Osteocyte (in vitro differentiated cells): ENCODE measurements at regions not wholly inside any gene's neighbourhood (a gene's known extent, or its start where the extent isn't known, plus 50 kb on each side); places are given as distances from the start of the nearest gene placed in this dataset.

ENCODE experiments used
- DNase-seq: peaks from one replicate; pipeline ENCODE4 v3.0.0; 2021; ENCODE audit warnings: mixed read lengths; ENCODE audit not compliant: unreplicated experiment; ENCODE audit errors: extremely low spot score
- H3K27ac Mint-ChIP-seq: one replicate; pipeline ENCODE4 v1.8.0; 2021; ENCODE audit warnings: mild to moderate bottlenecking, mixed read lengths; ENCODE audit not compliant: unreplicated experiment
- H3K27me3 Mint-ChIP-seq: one replicate; pipeline ENCODE4 v1.8.0; 2021; ENCODE audit warnings: mixed read lengths; ENCODE audit not compliant: unreplicated experiment
- H3K36me3 Mint-ChIP-seq: one replicate; pipeline ENCODE4 v1.8.0; 2021; ENCODE audit warnings: mixed read lengths; ENCODE audit not compliant: unreplicated experiment
- H3K4me1 Mint-ChIP-seq: one replicate; pipeline ENCODE4 v1.8.0; 2021; ENCODE audit warnings: mixed read lengths; ENCODE audit not compliant: unreplicated experiment
- H3K4me3 Mint-ChIP-seq: one replicate; pipeline ENCODE4 v1.8.0; 2021; ENCODE audit warnings: mild to moderate bottlenecking, moderate library complexity, mixed read lengths; ENCODE audit not compliant: unreplicated experiment
- H3K9me3 Mint-ChIP-seq: one replicate; pipeline ENCODE4 v1.8.0; 2021; ENCODE audit warnings: mixed read lengths; ENCODE audit not compliant: unreplicated experiment
- TF ChIP-seq, protein P1 (sequence below): fragments of 200-600 bp; sonication (generic); IDR thresholded peaks from 2 replicates; pipeline ENCODE4 v1.5.0; 2021; ENCODE audit warnings: antibody characterized with exemption, mild to moderate bottlenecking, moderate library complexity

DNA sequence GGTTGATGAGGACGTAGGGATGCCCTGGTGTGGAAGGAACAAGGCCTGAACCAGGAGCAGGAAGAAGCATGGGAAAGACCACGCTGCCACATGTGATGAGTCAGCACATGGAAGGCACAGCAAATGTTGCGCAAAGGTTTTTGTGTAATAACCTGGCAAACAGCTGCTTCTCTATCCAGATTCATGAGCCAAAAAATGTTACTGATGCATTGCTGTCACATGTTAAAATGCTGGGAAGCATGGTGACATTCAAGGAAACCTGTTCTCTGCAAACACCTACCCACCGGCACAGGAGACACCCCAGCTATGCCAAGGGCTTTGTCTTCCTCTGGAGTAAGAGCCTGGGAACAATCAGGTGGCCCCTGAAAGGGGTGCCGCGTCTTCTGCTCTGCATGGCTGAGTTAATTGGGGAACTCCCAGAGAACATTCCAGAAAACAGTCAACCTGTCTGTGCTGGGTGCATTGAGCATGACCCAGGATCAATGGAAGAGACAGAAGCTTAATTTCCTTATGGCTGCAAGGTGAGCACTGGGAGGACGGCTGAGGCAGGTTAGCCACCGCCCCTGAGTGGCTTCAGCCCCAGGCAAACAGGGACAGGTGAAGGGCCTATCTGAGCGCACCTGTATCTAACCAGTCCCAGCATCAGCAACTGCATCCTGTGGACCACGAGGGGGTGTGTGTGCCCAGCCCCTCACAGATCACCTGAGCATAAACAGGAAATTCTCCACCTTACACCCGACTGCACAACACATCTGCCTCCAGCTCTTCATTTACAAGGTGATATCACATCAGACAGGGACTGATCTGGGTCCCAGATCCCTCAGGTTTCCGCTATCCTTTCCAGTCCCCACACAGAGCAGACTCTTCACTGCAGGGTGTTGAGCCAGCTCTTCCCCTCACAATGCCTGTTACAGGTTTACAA, 108.4 kb downstream of the GGTLC2 start:
- no peaks in the 10 kb centered on the region for H3K36me3 Mint-ChIP-seq
- H3K27ac Mint-ChIP-seq: no peak overlapping the region
- no peaks in the 10 kb centered on the region for H3K4me1 Mint-ChIP-seq
- TF ChIP-seq, protein P1, sequence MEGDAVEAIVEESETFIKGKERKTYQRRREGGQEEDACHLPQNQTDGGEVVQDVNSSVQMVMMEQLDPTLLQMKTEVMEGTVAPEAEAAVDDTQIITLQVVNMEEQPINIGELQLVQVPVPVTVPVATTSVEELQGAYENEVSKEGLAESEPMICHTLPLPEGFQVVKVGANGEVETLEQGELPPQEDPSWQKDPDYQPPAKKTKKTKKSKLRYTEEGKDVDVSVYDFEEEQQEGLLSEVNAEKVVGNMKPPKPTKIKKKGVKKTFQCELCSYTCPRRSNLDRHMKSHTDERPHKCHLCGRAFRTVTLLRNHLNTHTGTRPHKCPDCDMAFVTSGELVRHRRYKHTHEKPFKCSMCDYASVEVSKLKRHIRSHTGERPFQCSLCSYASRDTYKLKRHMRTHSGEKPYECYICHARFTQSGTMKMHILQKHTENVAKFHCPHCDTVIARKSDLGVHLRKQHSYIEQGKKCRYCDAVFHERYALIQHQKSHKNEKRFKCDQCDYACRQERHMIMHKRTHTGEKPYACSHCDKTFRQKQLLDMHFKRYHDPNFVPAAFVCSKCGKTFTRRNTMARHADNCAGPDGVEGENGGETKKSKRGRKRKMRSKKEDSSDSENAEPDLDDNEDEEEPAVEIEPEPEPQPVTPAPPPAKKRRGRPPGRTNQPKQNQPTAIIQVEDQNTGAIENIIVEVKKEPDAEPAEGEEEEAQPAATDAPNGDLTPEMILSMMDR: no peak
- H3K27me3 Mint-ChIP-seq: peaks cover 15% of the 10 kb centered on the region
- no peak overlapping the region for H3K4me3 Mint-ChIP-seq
- DNase-seq: peak; percentile 59
- H3K9me3 Mint-ChIP-seq: no peaks in the 10 kb centered on the region

DNA sequence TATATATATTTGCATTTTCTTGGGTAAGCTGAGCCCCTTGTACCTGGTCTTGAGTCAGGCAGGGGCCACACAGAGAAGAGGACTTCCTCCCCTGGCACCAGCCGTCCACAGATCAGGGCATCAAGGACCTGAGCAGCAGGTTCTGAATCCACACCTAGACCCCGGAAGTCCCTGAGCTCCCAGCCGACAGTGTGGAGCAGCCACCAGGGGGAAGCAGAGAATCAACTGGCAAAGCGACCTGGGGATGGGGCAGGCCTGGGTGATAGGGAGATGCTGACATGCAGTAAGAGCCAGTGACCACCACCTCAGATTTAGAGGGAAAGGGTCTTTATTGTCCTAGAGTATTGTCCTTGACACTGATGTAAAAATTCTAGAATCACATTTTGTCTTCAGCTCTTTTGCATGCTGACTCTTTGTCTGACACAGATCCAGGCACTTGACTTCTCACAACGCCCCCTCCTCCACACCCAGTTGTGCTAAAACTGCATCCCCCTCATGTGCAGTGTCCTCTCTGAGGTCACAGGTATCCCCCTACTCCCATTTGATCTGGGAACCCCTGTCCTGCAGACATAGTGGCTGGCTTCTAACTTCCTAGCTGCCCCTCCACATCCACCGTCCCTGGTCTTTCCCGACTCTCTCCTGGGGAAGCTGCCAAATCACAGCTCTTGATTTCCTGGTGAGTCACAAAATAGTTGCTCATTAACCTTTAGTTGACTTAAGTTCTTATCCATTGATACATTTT, 109.3 kb downstream of the GGTLC2 start:
- Mint-ChIP-seq H3K4me1 (no peaks in the 10 kb centered on the region), H3K9me3 (no peaks in the 10 kb centered on the region), H3K36me3 (no peaks in the 10 kb centered on the region), H3K27ac (no peak overlapping the region), H3K27me3 (peaks cover 13% of the 10 kb centered on the region), H3K4me3 (no peak overlapping the region)
- DNase-seq: peak; percentile 82
- TF ChIP-seq, protein P1: peak; percentile 55

DNA sequence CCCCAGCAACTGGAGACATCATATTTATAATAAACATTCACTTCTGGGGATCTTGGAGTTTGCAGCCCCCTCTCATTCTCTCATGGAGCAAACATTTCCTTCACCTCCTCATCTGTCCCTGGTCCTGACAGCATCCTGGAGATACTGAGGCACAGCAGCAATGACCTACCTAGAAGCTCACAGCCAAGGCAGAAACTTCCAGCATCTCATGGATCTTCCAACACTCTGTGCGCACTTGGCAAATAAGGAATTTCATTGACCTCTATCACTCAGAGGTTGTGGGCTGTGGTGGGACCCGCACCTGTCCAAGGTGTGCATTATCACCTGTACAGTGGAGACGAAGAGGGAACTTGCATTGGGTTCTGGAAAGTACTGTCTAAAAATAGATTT, 109.8 kb downstream of the GGTLC2 start:
- Mint-ChIP-seq H3K36me3 (no peaks in the 10 kb centered on the region), H3K27ac (no peak overlapping the region), H3K4me3 (no peak overlapping the region), H3K9me3 (no peaks in the 10 kb centered on the region), H3K4me1 (no peaks in the 10 kb centered on the region), H3K27me3 (peaks cover 13% of the 10 kb centered on the region)
- TF ChIP-seq, protein P1: no peak
- peak; percentile 36 for DNase-seq

DNA sequence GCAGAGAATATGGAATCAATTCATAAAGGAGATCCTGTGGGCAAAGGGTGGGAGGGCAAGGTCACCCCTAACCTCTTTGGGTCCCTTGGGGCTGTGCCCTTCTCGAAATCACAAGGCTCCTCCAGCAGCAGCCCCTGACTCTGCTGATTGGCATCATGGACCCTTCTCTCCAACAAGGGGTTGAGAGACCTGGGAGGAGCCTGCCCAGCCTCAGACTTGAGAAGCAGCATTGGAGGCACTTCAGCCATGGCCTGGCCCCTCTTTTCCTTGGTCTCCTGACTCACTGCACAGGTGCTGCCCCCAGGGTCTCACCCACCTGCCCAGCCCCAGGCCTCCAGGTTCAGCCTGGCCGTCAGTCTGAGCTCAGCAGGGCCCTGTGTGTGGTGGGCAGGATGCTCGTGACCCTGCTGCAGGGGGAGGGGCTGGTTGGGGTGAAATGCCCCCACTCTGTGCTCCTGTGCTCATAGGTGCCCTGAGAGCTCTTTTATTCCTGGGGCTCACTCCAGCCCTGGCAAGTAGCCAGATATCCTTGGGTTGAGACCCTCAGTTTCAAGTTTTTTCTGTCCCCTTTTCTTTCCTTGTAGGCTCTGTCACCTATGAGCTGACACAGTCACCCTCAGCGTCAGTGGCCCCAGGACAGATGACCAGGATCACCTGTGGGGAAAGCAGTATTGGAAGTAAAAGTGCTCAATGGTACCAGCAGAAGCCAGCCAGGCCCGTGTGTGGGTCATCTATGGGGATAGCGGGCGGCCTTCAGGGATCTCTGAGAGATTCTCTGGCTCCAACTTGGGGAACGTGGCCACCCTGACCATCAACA, 110.8 kb downstream of the GGTLC2 start:
- Mint-ChIP-seq H3K36me3 (no peaks in the 10 kb centered on the region), H3K4me3 (no peak overlapping the region), H3K9me3 (no peaks in the 10 kb centered on the region), H3K27me3 (peaks cover 17% of the 10 kb centered on the region), H3K4me1 (no peaks in the 10 kb centered on the region), H3K27ac (no peak overlapping the region)
- DNase-seq: peak; percentile 69
- TF ChIP-seq, protein P1: no peak
